Mucosa of descending colon (tissue), 3 donors: ENCODE measurements at regions not wholly inside any gene's neighbourhood (a gene's known extent, or its start where the extent isn't known, plus 50 kb on each side); places are given as distances from the start of the nearest gene placed in this dataset.
"Not testable (repeated sequence)": the region's sequence is repeated elsewhere in the genome, so short reads cannot be mapped to it uniquely, and the experiment has no call there.

Source experiments
- ATAC-seq: fragments of 200-7000 bp; cut with Tn5 transposase; one replicate; pipeline ENCODE4 v1.9.1; 2020; ENCODE audit warnings: mild to moderate bottlenecking, moderate library complexity
- DNase-seq, 3 donors: peaks; one replicate each; pipeline ENCODE4 v3.0.0-alpha.2; 2020
- H3K36me3 ChIP-seq: fragments of 200-600 bp; one replicate; pipeline ENCODE4 v1.8.0; 2021; ENCODE audit warnings: low read depth, mild to moderate bottlenecking
- H3K4me1 ChIP-seq: fragments of 200-600 bp; one replicate; pipeline ENCODE4 v1.8.0; 2021; ENCODE audit warnings: low read depth, mild to moderate bottlenecking
- H3K4me3 ChIP-seq: fragments of 200-600 bp; one replicate; pipeline ENCODE4 v1.8.0; 2021; ENCODE audit warnings: mild to moderate bottlenecking
- H3K9me3 ChIP-seq: fragments of 200-600 bp; one replicate; pipeline ENCODE4 v1.8.0; 2021; ENCODE audit warnings: mild to moderate bottlenecking
- intact Hi-C, 2 donors: fragments of 100-400 bp; cut with DNase I in 1 of 2; cut with micrococcal nuclease in 1 of 2; formaldehyde crosslinking; loops; one replicate each; pipeline versions ENCODE4 v1.11.0 to v1.11.1; 2022; cut with DNase I, micrococcal nuclease
- TF ChIP-seq, protein P1 (sequence below): fragments of 200-600 bp; IDR thresholded peaks from one replicate; pipeline ENCODE4 v1.8.0; 2022; ENCODE audit warnings: antibody characterized with exemption, mild to moderate bottlenecking
- donor health status: DM: no; HTN: no; CAD: no; lungs with moderate emphysema.
- donor health status: DM: no; HTN: no; CAD: no.
- donor health status: DM: no; HTN: yes; CAD: no.

- TF ChIP-seq, protein P1, sequence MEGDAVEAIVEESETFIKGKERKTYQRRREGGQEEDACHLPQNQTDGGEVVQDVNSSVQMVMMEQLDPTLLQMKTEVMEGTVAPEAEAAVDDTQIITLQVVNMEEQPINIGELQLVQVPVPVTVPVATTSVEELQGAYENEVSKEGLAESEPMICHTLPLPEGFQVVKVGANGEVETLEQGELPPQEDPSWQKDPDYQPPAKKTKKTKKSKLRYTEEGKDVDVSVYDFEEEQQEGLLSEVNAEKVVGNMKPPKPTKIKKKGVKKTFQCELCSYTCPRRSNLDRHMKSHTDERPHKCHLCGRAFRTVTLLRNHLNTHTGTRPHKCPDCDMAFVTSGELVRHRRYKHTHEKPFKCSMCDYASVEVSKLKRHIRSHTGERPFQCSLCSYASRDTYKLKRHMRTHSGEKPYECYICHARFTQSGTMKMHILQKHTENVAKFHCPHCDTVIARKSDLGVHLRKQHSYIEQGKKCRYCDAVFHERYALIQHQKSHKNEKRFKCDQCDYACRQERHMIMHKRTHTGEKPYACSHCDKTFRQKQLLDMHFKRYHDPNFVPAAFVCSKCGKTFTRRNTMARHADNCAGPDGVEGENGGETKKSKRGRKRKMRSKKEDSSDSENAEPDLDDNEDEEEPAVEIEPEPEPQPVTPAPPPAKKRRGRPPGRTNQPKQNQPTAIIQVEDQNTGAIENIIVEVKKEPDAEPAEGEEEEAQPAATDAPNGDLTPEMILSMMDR = no peak
- DNase-seq (no peak), ATAC-seq (no peak)
- intact Hi-C loops = no loop called here
- Histone ChIP-seq H3K36me3 (no peaks in the 10 kb centered on the region), H3K4me3 (no peak overlapping the region), H3K4me1 (no peaks in the 10 kb centered on the region), H3K9me3 (no peaks in the 10 kb centered on the region)
Observed at GRCh38 chr3:177795216-177795615, 597.9 kb upstream of the TBL1XR1 start.

GRCh38 chr3:177795859-177796258 lies 598.6 kb upstream of the TBL1XR1 start:
- H3K4me1 ChIP-seq = no peaks in the 10 kb centered on the region
- DNase-seq (no peak), ATAC-seq (no peak)
- H3K9me3 ChIP-seq = no peaks in the 10 kb centered on the region
- no peaks in the 10 kb centered on the region for H3K36me3 ChIP-seq
- TF ChIP-seq, protein P1 = no peak
- no peak overlapping the region for H3K4me3 ChIP-seq
- intact Hi-C loops = no loop called here

GRCh38 chr3:177800147-177800546 lies 602.9 kb upstream of the TBL1XR1 start:
- DNase-seq, intact Hi-C loops, ATAC-seq, H3K4me3 ChIP-seq, H3K4me1 ChIP-seq, H3K9me3 ChIP-seq, H3K36me3 ChIP-seq: not testable (repeated sequence)

- no peaks in the 10 kb centered on the region for H3K9me3 ChIP-seq
- no peaks in the 10 kb centered on the region for H3K4me1 ChIP-seq
- intact Hi-C loops = no loop called here
- ATAC-seq (no peak), DNase-seq (no peak)
- TF ChIP-seq, protein P1 = no peak
- no peaks in the 10 kb centered on the region for H3K36me3 ChIP-seq
- no peak overlapping the region for H3K4me3 ChIP-seq
Observed at GRCh38 chr3:177800561-177800960, 603.3 kb upstream of the TBL1XR1 start.

DNA sequence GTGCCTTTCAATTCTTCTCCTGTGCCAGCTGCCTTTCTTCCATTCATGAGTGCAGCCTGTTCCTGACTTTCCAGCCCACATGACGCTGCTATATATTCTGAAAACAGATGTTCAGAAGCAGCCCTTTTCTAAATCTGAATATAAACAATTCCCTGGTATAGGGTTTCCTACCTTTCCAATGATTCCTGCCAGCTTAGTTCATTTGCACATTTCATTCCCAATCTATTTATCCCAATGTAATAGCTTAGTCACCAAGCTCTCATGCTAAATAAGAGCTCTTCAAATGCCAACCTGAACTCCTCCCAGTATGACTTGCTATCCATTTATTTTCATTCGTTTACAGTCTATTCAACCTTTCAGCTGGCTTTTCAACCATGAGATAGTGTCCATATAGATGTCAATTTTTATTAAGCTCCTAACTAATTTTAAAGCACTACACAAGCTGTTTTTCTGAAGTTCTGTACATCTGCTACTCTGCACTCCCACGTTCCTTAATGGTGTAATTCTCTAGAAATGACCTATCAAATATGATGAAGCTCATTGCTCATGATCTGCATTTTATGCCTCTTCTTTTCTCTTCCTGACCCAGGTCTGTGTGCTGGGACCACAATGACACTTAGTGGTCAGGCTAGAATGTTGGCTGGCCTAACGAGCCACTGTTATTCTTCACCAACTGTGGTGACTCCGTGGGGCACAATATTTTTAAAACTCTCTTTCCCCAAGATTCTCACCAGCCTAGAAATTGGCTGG lies 605.0 kb upstream of the TBL1XR1 start:
- intact Hi-C loops = no loop called here
- no peak for ATAC-seq
- H3K4me3 ChIP-seq = no peak overlapping the region
- TF ChIP-seq, protein P1 = no peak
- H3K9me3 ChIP-seq = no peaks in the 10 kb centered on the region
- no peaks in the 10 kb centered on the region for H3K4me1 ChIP-seq
- H3K36me3 ChIP-seq = no peaks in the 10 kb centered on the region
- DNase-seq = no peak

DNA sequence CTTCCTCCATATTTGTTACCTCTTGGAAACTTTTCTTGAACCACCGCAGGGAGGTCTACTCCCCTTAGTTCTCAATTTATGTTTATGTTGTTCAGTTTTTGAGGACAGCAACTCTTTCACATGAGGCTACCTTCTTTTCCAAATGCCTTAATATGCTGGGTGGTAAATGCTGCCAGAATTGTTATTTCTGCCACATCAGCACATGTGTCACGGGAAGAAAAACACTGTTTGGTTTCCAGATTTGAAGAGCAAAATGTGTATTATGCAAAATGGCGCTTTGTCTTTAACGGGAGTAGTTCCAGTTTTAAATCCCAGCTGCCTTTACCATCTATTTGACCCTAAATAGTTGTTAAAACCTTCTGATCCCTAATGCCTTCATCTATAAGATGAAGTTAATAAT lies 606.2 kb upstream of the TBL1XR1 start:
- H3K4me3 ChIP-seq = no peak overlapping the region
- intact Hi-C loops = no loop called here
- ATAC-seq (no peak), DNase-seq (no peak)
- TF ChIP-seq, protein P1 = no peak
- no peaks in the 10 kb centered on the region for H3K9me3 ChIP-seq
- no peaks in the 10 kb centered on the region for H3K36me3 ChIP-seq
- no peaks in the 10 kb centered on the region for H3K4me1 ChIP-seq
